ENCODE measurements at regions not wholly inside any gene's neighbourhood (a gene's known extent, or its start where the extent isn't known, plus 50 kb on each side); places are given as distances from the start of the nearest gene placed in this dataset.

DNA sequence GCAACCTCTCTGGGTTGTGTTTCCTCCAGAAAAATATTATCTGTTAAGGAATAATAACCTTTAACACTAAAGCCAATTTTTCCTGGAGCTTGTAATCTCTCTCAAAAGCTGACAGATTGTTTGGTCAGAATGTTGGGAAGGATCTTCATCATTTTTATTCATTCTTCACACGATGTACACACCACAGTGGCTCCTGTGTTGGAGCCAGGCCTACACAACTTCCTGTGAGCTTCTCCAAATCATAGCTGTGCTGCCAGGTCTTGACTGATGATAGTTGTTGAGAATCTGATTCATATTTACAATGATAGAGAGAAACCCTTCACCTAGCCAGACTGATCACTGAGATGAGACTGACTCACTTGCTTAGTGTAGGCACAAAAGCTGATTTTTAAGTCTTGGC, 151.0 kb upstream of the ROBO2 start:
- TF ChIP-seq, protein P1, sequence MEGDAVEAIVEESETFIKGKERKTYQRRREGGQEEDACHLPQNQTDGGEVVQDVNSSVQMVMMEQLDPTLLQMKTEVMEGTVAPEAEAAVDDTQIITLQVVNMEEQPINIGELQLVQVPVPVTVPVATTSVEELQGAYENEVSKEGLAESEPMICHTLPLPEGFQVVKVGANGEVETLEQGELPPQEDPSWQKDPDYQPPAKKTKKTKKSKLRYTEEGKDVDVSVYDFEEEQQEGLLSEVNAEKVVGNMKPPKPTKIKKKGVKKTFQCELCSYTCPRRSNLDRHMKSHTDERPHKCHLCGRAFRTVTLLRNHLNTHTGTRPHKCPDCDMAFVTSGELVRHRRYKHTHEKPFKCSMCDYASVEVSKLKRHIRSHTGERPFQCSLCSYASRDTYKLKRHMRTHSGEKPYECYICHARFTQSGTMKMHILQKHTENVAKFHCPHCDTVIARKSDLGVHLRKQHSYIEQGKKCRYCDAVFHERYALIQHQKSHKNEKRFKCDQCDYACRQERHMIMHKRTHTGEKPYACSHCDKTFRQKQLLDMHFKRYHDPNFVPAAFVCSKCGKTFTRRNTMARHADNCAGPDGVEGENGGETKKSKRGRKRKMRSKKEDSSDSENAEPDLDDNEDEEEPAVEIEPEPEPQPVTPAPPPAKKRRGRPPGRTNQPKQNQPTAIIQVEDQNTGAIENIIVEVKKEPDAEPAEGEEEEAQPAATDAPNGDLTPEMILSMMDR (IDR thresholded peaks at IDR 0.05 in 2 of 3, conservative IDR thresholded peaks at IDR 0.05 in 1 of 3; ENCODE audit: control insufficient read depth in 2 of 3, extremely low read depth in 1 of 3, insufficient read depth in 1 of 3, low read depth in 3 of 3, low read length in 3 of 3) = no peak
- no peak for TF ChIP-seq TAF1 (IDR thresholded peaks at IDR 0.05; ENCODE audit: borderline replicate concordance, low read depth, low read length)
